ENCODE measurements at regions not wholly inside any gene's neighbourhood (a gene's known extent, or its start where the extent isn't known, plus 50 kb on each side); places are given as distances from the start of the nearest gene placed in this dataset.
A peak's percentile ranks its signal among the peaks of the same experiment; 100 is the strongest.

- Mint-ChIP-seq H3K9me3 (no peaks in the 10 kb centered on the region), H3K36me3 (ENCODE audit: low read depth) (no peaks in the 10 kb centered on the region), H3K27me3 (peaks cover 75% of the 10 kb centered on the region), H3K27ac (no peak overlapping the region), H3K4me3 (no peak overlapping the region), H3K4me1 (ENCODE audit: low read depth) (peaks cover 32% of the 10 kb centered on the region)
- intact Hi-C loops (cut with micrococcal nuclease) = no loop called here
These were observed 243.1 kb upstream of the HABP2 start for GRCh38 chr10:113309791-113310190.

- Mint-ChIP-seq H3K27me3 (peaks cover 74% of the 10 kb centered on the region), H3K4me3 (no peak overlapping the region)
These were observed 242.5 kb upstream of the HABP2 start for GRCh38 chr10:113310347-113310746.

GRCh38 chr10:113313048-113313602, 239.7 kb upstream of the HABP2 start:
- intact Hi-C loops (cut with micrococcal nuclease) = no loop called here
- Mint-ChIP-seq H3K27ac (no peak overlapping the region), H3K4me3 (no peak overlapping the region), H3K36me3 (ENCODE audit: low read depth) (no peaks in the 10 kb centered on the region), H3K4me1 (ENCODE audit: low read depth) (peaks cover 26% of the 10 kb centered on the region), H3K27me3 (peaks cover 77% of the 10 kb centered on the region), H3K9me3 (no peaks in the 10 kb centered on the region)

More at GRCh38 chr10:113310347-113310746, 242.5 kb upstream of the HABP2 start:
- intact Hi-C loops (cut with micrococcal nuclease) = no loop called here
- H3K9me3 Mint-ChIP-seq = no peaks in the 10 kb centered on the region
- H3K36me3 Mint-ChIP-seq (ENCODE audit: low read depth) = no peaks in the 10 kb centered on the region
- no peak overlapping the region for H3K27ac Mint-ChIP-seq
- peaks cover 32% of the 10 kb centered on the region for H3K4me1 Mint-ChIP-seq (ENCODE audit: low read depth)

- intact Hi-C loops (cut with micrococcal nuclease) = no loop called here
- H3K9me3 Mint-ChIP-seq = no peaks in the 10 kb centered on the region
- H3K4me3 Mint-ChIP-seq = no peak overlapping the region
- H3K36me3 Mint-ChIP-seq (ENCODE audit: low read depth) = no peaks in the 10 kb centered on the region
- peaks cover 26% of the 10 kb centered on the region for H3K4me1 Mint-ChIP-seq (ENCODE audit: low read depth)
- H3K27ac Mint-ChIP-seq = no peak overlapping the region
- H3K27me3 Mint-ChIP-seq = peaks cover 81% of the 10 kb centered on the region
These were observed 239.1 kb upstream of the HABP2 start for GRCh38 chr10:113313722-113314121.

- intact Hi-C loops (cut with micrococcal nuclease) = no loop called here
- Mint-ChIP-seq H3K4me3 (no peak overlapping the region), H3K27me3 (peaks cover 72% of the 10 kb centered on the region), H3K27ac (no peak overlapping the region), H3K36me3 (ENCODE audit: low read depth) (no peaks in the 10 kb centered on the region), H3K9me3 (no peaks in the 10 kb centered on the region), H3K4me1 (ENCODE audit: low read depth) (peaks cover 34% of the 10 kb centered on the region)
These were observed 236.3 kb upstream of the HABP2 start for GRCh38 chr10:113316506-113316905.

- Mint-ChIP-seq H3K27me3 (peaks cover 78% of the 10 kb centered on the region), H3K4me1 (ENCODE audit: low read depth) (peaks cover 44% of the 10 kb centered on the region), H3K27ac (no peak overlapping the region), H3K9me3 (no peaks in the 10 kb centered on the region), H3K4me3 (no peak overlapping the region), H3K36me3 (ENCODE audit: low read depth) (no peaks in the 10 kb centered on the region)
- intact Hi-C loops (cut with micrococcal nuclease) = no loop called here
These were observed 235.4 kb upstream of the HABP2 start for GRCh38 chr10:113317489-113317888.

GRCh38 chr10:113319479-113319878, 233.4 kb upstream of the HABP2 start:
- Mint-ChIP-seq H3K27me3 (peaks cover 78% of the 10 kb centered on the region), H3K36me3 (ENCODE audit: low read depth) (no peaks in the 10 kb centered on the region), H3K9me3 (no peaks in the 10 kb centered on the region), H3K27ac (no peak overlapping the region), H3K4me3 (no peak overlapping the region), H3K4me1 (ENCODE audit: low read depth) (peaks cover 53% of the 10 kb centered on the region)
- intact Hi-C loops (cut with micrococcal nuclease) = no loop called here

GRCh38 chr10:113320211-113320610, 232.6 kb upstream of the HABP2 start:
- no peaks in the 10 kb centered on the region for H3K9me3 Mint-ChIP-seq
- peaks cover 78% of the 10 kb centered on the region for H3K27me3 Mint-ChIP-seq
- no peak overlapping the region for H3K4me3 Mint-ChIP-seq
- H3K36me3 Mint-ChIP-seq (ENCODE audit: low read depth) = no peaks in the 10 kb centered on the region
- no peak overlapping the region for H3K27ac Mint-ChIP-seq
- peaks cover 55% of the 10 kb centered on the region for H3K4me1 Mint-ChIP-seq (ENCODE audit: low read depth)
- intact Hi-C loops (cut with micrococcal nuclease) = loop anchor here (5.0 to 10.0 kb wide), 3 partner anchors 45 to 468 kb away; no protein-coding TSS in a partner anchor

GRCh38 chr10:113320987-113321386, 231.9 kb upstream of the HABP2 start:
- Mint-ChIP-seq H3K4me3 (peak overlapping the region; percentile 6), H3K4me1 (ENCODE audit: low read depth) (peaks cover 57% of the 10 kb centered on the region), H3K27ac (no peak overlapping the region), H3K9me3 (no peaks in the 10 kb centered on the region), H3K27me3 (peaks cover 76% of the 10 kb centered on the region), H3K36me3 (ENCODE audit: low read depth) (no peaks in the 10 kb centered on the region)
- intact Hi-C loops (cut with micrococcal nuclease) = loop anchor here (5.0 to 10.0 kb wide), 3 partner anchors 46 to 469 kb away; no protein-coding TSS in a partner anchor

- peaks cover 72% of the 10 kb centered on the region for H3K27me3 Mint-ChIP-seq
- no peak overlapping the region for H3K4me3 Mint-ChIP-seq
- H3K9me3 Mint-ChIP-seq = no peaks in the 10 kb centered on the region
- H3K27ac Mint-ChIP-seq = peak overlapping the region; percentile 79
- no peaks in the 10 kb centered on the region for H3K36me3 Mint-ChIP-seq (ENCODE audit: low read depth)
- H3K4me1 Mint-ChIP-seq (ENCODE audit: low read depth) = peaks cover 71% of the 10 kb centered on the region
- intact Hi-C loops (cut with micrococcal nuclease) = loop anchor here (5.0 to 10.0 kb wide), 3 partner anchors 48 to 471 kb away; no protein-coding TSS in a partner anchor
These were observed 230.0 kb upstream of the HABP2 start for GRCh38 chr10:113322843-113323242.

- Mint-ChIP-seq H3K4me1 (ENCODE audit: low read depth) (peaks cover 76% of the 10 kb centered on the region), H3K4me3 (no peak overlapping the region), H3K27me3 (peaks cover 73% of the 10 kb centered on the region), H3K9me3 (no peaks in the 10 kb centered on the region), H3K27ac (no peak overlapping the region), H3K36me3 (ENCODE audit: low read depth) (no peaks in the 10 kb centered on the region)
- intact Hi-C loops (cut with micrococcal nuclease) = loop anchor here (5.0 to 10.0 kb wide), 3 partner anchors 49 to 472 kb away; no protein-coding TSS in a partner anchor
These were observed 228.9 kb upstream of the HABP2 start for GRCh38 chr10:113323985-113324384.

- intact Hi-C loops (cut with micrococcal nuclease) = loop anchor here (10.0 kb wide), 2 partner anchors 52 to 232 kb away; no protein-coding TSS in a partner anchor
- H3K27ac Mint-ChIP-seq = no peak overlapping the region
These were observed 226.4 kb upstream of the HABP2 start for GRCh38 chr10:113326160-113327111.

GRCh38 chr10:113329121-113329596, 223.7 kb upstream of the HABP2 start:
- H3K4me3 Mint-ChIP-seq = no peak overlapping the region

More at GRCh38 chr10:113326160-113327111, 226.4 kb upstream of the HABP2 start:
- no peak overlapping the region for H3K4me3 Mint-ChIP-seq
- peaks cover 53% of the 10 kb centered on the region for H3K4me1 Mint-ChIP-seq (ENCODE audit: low read depth)
- no peaks in the 10 kb centered on the region for H3K9me3 Mint-ChIP-seq
- H3K27me3 Mint-ChIP-seq = peaks cover 67% of the 10 kb centered on the region
- H3K36me3 Mint-ChIP-seq (ENCODE audit: low read depth) = no peaks in the 10 kb centered on the region

GRCh38 chr10:113331961-113332360, 220.9 kb upstream of the HABP2 start:
- Mint-ChIP-seq H3K4me3 (no peak overlapping the region), H3K4me1 (ENCODE audit: low read depth) (peaks cover 9% of the 10 kb centered on the region), H3K27ac (no peak overlapping the region), H3K9me3 (peaks cover 10% of the 10 kb centered on the region), H3K36me3 (ENCODE audit: low read depth) (no peaks in the 10 kb centered on the region), H3K27me3 (peaks cover 52% of the 10 kb centered on the region)
- intact Hi-C loops (cut with micrococcal nuclease) = no loop called here

More at GRCh38 chr10:113329121-113329596, 223.7 kb upstream of the HABP2 start:
- Mint-ChIP-seq H3K9me3 (peaks cover 5% of the 10 kb centered on the region), H3K27ac (no peak overlapping the region), H3K4me1 (ENCODE audit: low read depth) (peaks cover 26% of the 10 kb centered on the region), H3K36me3 (ENCODE audit: low read depth) (no peaks in the 10 kb centered on the region), H3K27me3 (peaks cover 61% of the 10 kb centered on the region)
- intact Hi-C loops (cut with micrococcal nuclease) = loop anchor here (10.0 kb wide), 2 partner anchors 54 to 234 kb away; no protein-coding TSS in a partner anchor

Data from dendritic cell treated with granulocyte-macrophage colony-stimulating factor and Interleukin-4, amounts not matched to agents 40 ng/mL and 50 ng/mL, for 4 days (primary cell).